Omental fat pad (tissue), 3 donors: ENCODE measurements at regions not wholly inside any gene's neighbourhood (a gene's known extent, or its start where the extent isn't known, plus 50 kb on each side); places are given as distances from the start of the nearest gene placed in this dataset.

ENCODE experiments used
- ATAC-seq: fragments of 150-250 bp; one replicate; pipeline ENCODE4 v1.9.1; 2016; ENCODE audit warnings: mild to moderate bottlenecking, moderate library complexity; ENCODE audit not compliant: low FRiP score
- DNase-seq: peaks from one replicate; pipeline ENCODE4 v3.0.0-alpha.2; 2019; ENCODE audit warnings: low spot score
- TF ChIP-seq, protein P1 (sequence below), 3 donors: fragments of 450-650 bp; IDR thresholded peaks; one replicate each; pipeline ENCODE4 v1.5.1; 2016 to 2017; ENCODE audit warnings: antibody characterized with exemption in 3 of 3, mild to moderate bottlenecking in 3 of 3, moderate library complexity in 2 of 3

DNA sequence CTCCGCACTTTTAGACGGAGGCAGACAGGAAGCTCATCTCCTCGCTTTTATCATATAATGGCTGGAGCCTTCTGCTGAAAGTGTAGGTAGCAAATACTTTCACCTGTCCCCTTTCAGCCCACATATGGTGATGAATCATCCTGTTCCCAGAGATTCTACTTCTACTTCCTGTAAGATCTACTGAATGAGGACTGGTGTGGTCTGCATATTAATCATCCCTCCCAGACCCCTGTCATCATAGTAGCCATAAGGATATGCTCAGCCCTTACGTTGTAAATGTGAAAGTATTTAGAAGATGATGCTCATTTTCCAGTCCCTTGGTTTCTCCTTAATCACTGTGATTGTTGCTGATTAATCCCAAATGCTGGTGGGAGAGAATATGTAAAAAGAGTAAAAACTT, 268.2 kb upstream of the GRIP1 start:
- DNase-seq (no peak), ATAC-seq (no peak)
- TF ChIP-seq, protein P1, sequence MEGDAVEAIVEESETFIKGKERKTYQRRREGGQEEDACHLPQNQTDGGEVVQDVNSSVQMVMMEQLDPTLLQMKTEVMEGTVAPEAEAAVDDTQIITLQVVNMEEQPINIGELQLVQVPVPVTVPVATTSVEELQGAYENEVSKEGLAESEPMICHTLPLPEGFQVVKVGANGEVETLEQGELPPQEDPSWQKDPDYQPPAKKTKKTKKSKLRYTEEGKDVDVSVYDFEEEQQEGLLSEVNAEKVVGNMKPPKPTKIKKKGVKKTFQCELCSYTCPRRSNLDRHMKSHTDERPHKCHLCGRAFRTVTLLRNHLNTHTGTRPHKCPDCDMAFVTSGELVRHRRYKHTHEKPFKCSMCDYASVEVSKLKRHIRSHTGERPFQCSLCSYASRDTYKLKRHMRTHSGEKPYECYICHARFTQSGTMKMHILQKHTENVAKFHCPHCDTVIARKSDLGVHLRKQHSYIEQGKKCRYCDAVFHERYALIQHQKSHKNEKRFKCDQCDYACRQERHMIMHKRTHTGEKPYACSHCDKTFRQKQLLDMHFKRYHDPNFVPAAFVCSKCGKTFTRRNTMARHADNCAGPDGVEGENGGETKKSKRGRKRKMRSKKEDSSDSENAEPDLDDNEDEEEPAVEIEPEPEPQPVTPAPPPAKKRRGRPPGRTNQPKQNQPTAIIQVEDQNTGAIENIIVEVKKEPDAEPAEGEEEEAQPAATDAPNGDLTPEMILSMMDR (IDR thresholded peaks at IDR 0.05) = no peak

DNA sequence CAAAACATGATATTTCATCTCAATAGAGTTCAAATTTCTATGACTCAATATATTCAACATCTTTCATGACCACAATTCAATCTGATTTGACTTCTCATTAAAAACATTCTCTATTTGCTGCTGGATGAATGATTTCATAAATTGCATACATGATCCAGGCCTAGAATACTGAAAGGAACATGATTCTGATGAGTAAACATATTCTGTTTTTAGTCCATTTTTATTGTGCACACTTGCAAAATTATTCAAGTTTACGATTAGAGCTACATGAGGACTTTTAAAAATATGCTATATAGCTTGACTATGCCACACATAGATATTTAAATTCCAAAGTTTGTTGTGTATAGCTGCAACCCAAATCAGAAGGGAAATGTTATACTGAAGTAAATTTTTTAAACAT, 273.8 kb upstream of the GRIP1 start:
- no peak for DNase-seq
- no peak for ATAC-seq
- TF ChIP-seq, protein P1 (IDR thresholded peaks at IDR 0.05) = no peak

DNA sequence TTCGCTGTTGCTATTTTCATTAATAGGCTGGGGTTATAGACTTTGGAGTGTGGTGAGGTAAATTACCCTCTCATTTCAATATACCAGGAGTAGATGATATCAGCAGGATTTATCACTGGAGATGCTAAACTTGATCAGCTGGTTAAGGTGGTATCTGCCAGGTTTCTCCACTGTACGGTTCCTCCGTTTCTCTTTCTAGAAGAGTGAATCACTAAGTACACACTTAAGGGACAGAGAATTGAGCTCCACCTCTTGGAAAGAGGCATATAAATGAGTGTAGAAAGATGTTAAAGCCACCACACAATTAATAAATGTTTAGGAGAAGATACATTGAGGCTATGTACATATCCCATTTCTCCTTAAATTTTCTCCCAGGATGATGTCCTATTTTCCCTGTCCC, 277.4 kb upstream of the GRIP1 start:
- TF ChIP-seq, protein P1 (IDR thresholded peaks at IDR 0.05) = no peak
- ATAC-seq (no peak), DNase-seq (no peak)

DNA sequence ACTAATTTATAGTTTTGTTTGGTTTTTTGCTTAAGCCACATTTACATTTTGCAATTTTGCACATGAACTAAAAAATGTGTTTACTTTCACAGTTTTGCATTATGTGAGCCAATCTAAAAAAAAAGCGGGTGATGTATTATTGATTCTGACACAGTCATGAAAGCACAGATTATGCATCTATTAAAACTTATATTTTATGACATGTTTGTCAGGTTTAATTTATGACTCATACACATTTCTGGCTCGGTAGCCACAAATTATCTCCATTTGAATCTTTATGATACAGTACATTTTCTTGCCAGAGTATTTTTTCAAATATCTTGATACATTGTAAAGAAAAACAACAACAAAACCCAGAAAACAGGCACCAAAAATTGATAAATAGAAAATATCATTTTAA, 280.4 kb upstream of the GRIP1 start:
- no peak for DNase-seq

DNA sequence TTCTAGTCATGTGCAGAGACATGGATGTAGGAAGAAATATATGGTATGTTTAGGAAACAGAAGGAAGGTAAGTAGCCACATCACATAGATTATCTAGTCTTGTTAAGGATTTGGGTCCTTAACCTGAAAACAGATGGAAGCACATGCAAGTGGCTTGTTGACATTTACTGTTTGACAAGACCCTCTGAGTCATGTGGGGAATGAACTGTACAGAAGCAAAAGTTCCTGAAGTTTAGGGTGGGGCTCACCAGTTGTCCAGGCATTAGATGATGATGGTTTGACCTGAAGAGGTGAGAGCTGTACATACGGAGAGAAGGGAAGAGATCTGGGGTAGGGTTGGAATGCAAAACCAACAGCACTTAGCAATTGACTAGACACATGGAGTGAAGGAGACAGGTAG, 281.1 kb upstream of the GRIP1 start:
- DNase-seq (no peak), ATAC-seq (no peak)
- TF ChIP-seq, protein P1 (IDR thresholded peaks at IDR 0.05) = no peak

More for the DNA sequence above, 280.4 kb upstream of the GRIP1 start:
- ATAC-seq = no peak
- TF ChIP-seq, protein P1 (IDR thresholded peaks at IDR 0.05) = no peak

DNA sequence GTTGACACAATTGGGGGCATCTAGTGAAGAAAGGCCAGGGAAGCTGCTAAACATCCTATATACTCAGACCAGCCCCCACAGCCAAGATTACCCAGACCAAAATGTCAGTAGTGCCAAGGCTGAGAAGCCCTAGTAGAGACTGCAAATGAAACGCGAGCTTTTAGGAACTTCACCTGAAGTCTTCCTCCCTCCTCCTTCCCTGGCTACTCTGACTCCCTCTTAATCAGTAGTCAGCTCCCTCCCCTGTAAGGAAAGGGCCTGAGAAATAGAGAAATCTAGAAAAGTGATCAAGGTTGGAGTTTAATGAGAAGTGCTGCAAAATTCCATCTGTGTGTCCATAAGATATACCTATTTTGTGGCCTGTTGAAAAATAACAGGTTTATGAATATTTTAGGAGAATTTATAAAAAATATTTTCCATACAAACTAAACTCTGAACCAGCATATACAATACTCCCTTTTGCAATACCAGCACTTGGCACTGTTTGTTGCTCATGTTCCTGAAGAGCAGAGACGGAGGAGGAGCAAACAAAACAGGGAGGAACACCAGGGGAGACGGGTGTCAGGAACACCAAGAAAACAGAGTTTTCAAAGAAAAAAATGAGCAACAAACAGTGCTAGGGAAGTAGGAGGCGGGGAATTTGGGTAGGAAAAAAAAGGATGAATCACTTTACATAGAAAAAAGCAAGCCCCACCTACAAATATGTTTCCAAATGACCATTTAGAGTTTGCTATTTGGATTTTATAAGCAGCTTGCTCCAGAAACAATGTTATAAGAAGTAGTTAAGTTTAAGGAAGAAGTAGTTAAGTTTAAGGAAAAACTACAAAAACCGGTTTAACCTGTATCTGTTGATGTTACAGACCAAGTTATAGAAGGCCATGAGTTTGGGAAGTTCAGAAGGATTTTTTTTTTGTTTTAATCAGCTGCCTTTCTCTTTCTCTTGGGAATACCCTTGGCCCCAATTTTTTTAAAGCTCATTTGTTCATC, 282.1 kb upstream of the GRIP1 start:
- peak; percentile 91 for ATAC-seq
- TF ChIP-seq, protein P1 (IDR thresholded peaks at IDR 0.05) = no peak
- DNase-seq = no peak

DNA sequence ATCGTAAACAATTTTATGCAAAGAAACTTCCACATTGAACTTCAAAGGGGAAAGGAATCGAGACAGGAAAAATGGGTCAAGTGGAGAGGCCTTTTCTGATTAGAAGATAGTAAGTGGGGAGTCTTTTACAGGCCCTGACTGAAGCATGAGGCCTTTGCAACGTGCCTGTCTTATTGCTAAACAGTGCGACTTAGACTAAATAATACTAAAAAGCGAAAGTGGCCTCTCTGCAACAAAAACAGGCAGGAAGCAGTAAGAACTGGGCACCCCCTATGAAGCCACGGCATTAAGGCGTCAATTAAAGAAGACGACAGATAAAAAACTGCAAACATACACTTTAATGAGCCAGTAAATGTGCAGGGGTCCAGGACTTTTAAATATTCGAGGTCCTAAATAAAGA, 283.4 kb upstream of the GRIP1 start:
- ATAC-seq (no peak), DNase-seq (no peak)
- TF ChIP-seq, protein P1 (IDR thresholded peaks at IDR 0.05) = no peak
